SU-DHL-6 (cell line): ENCODE measurements at regions not wholly inside any gene's neighbourhood (a gene's known extent, or its start where the extent isn't known, plus 50 kb on each side); places are given as distances from the start of the nearest gene placed in this dataset.

Source experiments
- CTCF ChIP-seq: fragments of 200-600 bp; sonication (generic); IDR thresholded peaks from one replicate; pipeline ENCODE4 v1.5.1; 2017; ENCODE audit warnings: antibody characterized with exemption, mild to moderate bottlenecking, low read length, moderate library complexity; ENCODE audit not compliant: insufficient read depth, poor library complexity, severe bottlenecking
- EZH2phosphoT487 ChIP-seq: fragments of 200-600 bp; sonication (generic), shearing (Covaris generic); conservative IDR thresholded peaks from 2 replicates; pipeline ENCODE4 v1.6.1; 2018; ENCODE audit warnings: mild to moderate bottlenecking, antibody characterized with exemption, low read length, moderate library complexity, mixed read lengths

GRCh38 chr11:87809256-87809655 is 366.0 kb downstream of the RAB38 start:
- TF ChIP-seq CTCF (no peak), EZH2phosphoT487 (no peak)
